ENCODE measurements at regions not wholly inside any gene's neighbourhood (a gene's known extent, or its start where the extent isn't known, plus 50 kb on each side); places are given as distances from the start of the nearest gene placed in this dataset.

DNA sequence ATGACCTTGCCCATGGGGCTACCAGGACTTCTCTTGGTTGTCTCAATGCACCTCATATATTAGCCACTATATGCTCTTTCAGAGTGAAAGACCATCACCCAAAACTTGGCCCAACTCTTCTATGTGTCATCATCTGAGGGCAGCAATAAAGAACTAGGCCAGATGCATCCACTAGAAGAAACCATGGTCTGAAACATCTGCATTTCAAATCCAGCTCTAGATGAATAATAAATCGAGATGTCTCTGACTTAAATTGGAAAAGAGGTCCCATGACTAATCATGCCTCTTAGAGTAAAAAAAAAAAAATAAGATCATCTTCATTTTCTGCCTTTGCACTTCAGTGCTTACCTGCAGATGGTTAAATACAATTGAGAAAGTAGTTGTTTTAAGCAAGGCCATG lies 397.6 kb upstream of the PITX2 start:
- no peak overlapping the region for H3K4me2 ChIP-seq (ENCODE audit: insufficient read depth, low read length)
- H3K9ac ChIP-seq (replicated peaks; ENCODE audit: extremely low read depth, insufficient read depth, low read length) = no peak overlapping the region
- dilution Hi-C loops (cut with MboI; ENCODE audit: extremely low pct_ligation_motif_present, low sequenced_read_pairs) = no loop called here
- intact Hi-C loops (cut with micrococcal nuclease) = no loop called here
- no peaks in the 10 kb centered on the region for H3K9me3 ChIP-seq (replicated peaks; ENCODE audit: control insufficient read depth, insufficient read depth, low read length)
- no peak overlapping the region for H3K27ac ChIP-seq (ENCODE audit: insufficient read depth, low read depth, low read length)
- no peaks in the 10 kb centered on the region for H3K9me1 ChIP-seq (replicated peaks; ENCODE audit: control insufficient read depth, extremely low read depth, insufficient read depth, low read length)
- ChIA-PET POLR2A (no interaction called here), CTCF (no interaction called here)
- no peak overlapping the region for H2AFZ ChIP-seq (ENCODE audit: low read depth, low read length)
- H3K27me3 ChIP-seq (ENCODE audit: control insufficient read depth in 2 of 2, insufficient read depth in 2 of 2, low read length in 2 of 2) = no peaks in the 10 kb centered on the region
- FAIRE-seq (no peak), DNase-seq (ENCODE audit: low read depth, low spot score) (no peak)
- H3K4me3 ChIP-seq (replicated peaks in 1 of 3; ENCODE audit: insufficient read depth in 1 of 3, low read depth in 1 of 3, low read length in 3 of 3) = no peak overlapping the region
- TF ChIP-seq, protein P1, sequence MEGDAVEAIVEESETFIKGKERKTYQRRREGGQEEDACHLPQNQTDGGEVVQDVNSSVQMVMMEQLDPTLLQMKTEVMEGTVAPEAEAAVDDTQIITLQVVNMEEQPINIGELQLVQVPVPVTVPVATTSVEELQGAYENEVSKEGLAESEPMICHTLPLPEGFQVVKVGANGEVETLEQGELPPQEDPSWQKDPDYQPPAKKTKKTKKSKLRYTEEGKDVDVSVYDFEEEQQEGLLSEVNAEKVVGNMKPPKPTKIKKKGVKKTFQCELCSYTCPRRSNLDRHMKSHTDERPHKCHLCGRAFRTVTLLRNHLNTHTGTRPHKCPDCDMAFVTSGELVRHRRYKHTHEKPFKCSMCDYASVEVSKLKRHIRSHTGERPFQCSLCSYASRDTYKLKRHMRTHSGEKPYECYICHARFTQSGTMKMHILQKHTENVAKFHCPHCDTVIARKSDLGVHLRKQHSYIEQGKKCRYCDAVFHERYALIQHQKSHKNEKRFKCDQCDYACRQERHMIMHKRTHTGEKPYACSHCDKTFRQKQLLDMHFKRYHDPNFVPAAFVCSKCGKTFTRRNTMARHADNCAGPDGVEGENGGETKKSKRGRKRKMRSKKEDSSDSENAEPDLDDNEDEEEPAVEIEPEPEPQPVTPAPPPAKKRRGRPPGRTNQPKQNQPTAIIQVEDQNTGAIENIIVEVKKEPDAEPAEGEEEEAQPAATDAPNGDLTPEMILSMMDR (IDR thresholded peaks at IDR 0.05; ENCODE audit: extremely low read depth in 1 of 2, insufficient read depth in 1 of 2, low read depth in 1 of 2, low read length in 2 of 2) = no peak
- TF ChIP-seq, protein P2, sequence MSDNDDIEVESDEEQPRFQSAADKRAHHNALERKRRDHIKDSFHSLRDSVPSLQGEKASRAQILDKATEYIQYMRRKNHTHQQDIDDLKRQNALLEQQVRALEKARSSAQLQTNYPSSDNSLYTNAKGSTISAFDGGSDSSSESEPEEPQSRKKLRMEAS (IDR thresholded peaks at IDR 0.05; ENCODE audit: insufficient read depth, insufficient read length) = no peak
- no peak for TF ChIP-seq FOS (IDR thresholded peaks at IDR 0.05; ENCODE audit: borderline replicate concordance, insufficient read depth, low read length)
- no peak for TF ChIP-seq GATA2 (IDR thresholded peaks at IDR 0.05; ENCODE audit: insufficient read depth, insufficient read length, low read depth, low read length)
- no peak for TF ChIP-seq POLR2AphosphoS5 (IDR thresholded peaks at IDR 0.05; ENCODE audit: insufficient read depth, low read depth, low read length)
- TF ChIP-seq MYC (IDR thresholded peaks at IDR 0.05; ENCODE audit: low read depth, low read length) = no peak
- TF ChIP-seq POLR2A (IDR thresholded peaks at IDR 0.05; ENCODE audit: low read depth, low read length) = no peak
- TF ChIP-seq EZH2 (IDR thresholded peaks at IDR 0.05; ENCODE audit: borderline replicate concordance, low read depth, low read length, severe bottlenecking) = no peak
- no peak for TF ChIP-seq JUN (IDR thresholded peaks at IDR 0.05; ENCODE audit: borderline replicate concordance, insufficient read depth, insufficient read length, low read depth)
- H3K79me2 ChIP-seq (ENCODE audit: control insufficient read depth, insufficient read depth, low read length) = no peaks in the 10 kb centered on the region
- H4K20me1 ChIP-seq (replicated peaks; ENCODE audit: control insufficient read depth, extremely low read depth, insufficient read depth, low read length) = no peaks in the 10 kb centered on the region
- H3K4me1 ChIP-seq (ENCODE audit: control insufficient read depth, extremely low read depth, insufficient read depth, low read length) = no peaks in the 10 kb centered on the region
- no peaks in the 10 kb centered on the region for H3K36me3 ChIP-seq (ENCODE audit: control insufficient read depth in 2 of 2, extremely low read depth in 1 of 2, insufficient read depth in 2 of 2, low read length in 2 of 2)
- BruUV-seq (replicated peaks) = no TSS peak

Measured in endothelial cell of umbilical vein (primary cell).